ENCODE measurements at regions not wholly inside any gene's neighbourhood (a gene's known extent, or its start where the extent isn't known, plus 50 kb on each side); places are given as distances from the start of the nearest gene placed in this dataset.

GRCh38 chr3:107275511-107275910 lies 101.7 kb upstream of the CCDC54 start:
- no peak for DNase-seq (ENCODE audit: low read depth)
- no peak for TF ChIP-seq CTCF (IDR thresholded peaks at IDR 0.05; ENCODE audit: control insufficient read depth, extremely low read depth, insufficient read depth)
- no peak overlapping the region for H3K4me3 ChIP-seq (ENCODE audit: low read depth, low read length)

GRCh38 chr3:107283948-107284347 lies 93.3 kb upstream of the CCDC54 start:
- no peak for TF ChIP-seq CTCF (IDR thresholded peaks at IDR 0.05; ENCODE audit: control insufficient read depth, extremely low read depth, insufficient read depth)
- no peak for DNase-seq (ENCODE audit: low read depth)
- H3K4me3 ChIP-seq (ENCODE audit: low read depth, low read length) = no peak overlapping the region

DNA sequence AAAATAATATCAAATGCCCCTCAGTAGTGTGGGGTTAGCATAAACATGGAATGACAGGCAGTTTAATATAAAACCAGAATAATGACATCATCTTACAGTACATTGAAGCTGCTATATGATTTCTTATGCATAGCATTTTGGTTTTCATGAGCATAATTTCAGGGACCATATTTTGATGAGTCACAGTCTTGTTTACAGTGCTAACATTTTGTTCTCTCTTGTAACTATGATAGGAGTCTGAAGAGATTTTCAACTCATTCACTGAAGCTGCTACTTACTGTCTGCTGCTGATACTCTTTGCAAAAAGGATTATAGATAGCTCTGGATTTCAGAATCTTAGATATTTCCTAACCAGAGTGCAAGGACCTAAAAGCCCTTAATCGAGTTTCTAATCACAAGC lies 92.6 kb upstream of the CCDC54 start:
- no peak for TF ChIP-seq CTCF (IDR thresholded peaks at IDR 0.05; ENCODE audit: control insufficient read depth, extremely low read depth, insufficient read depth)
- DNase-seq (ENCODE audit: low read depth) = no peak
- H3K4me3 ChIP-seq (ENCODE audit: low read depth, low read length) = no peak overlapping the region

- no peak overlapping the region for H3K4me3 ChIP-seq (ENCODE audit: low read depth, low read length)
- no peak for TF ChIP-seq CTCF (IDR thresholded peaks at IDR 0.05; ENCODE audit: control insufficient read depth, extremely low read depth, insufficient read depth)
- DNase-seq (ENCODE audit: low read depth) = no peak
Observed at GRCh38 chr3:107285197-107285596, 92.0 kb upstream of the CCDC54 start.

- peak; percentile 98 for DNase-seq (ENCODE audit: low read depth)
- H3K4me3 ChIP-seq (ENCODE audit: low read depth, low read length) = no peak overlapping the region
- no peak for TF ChIP-seq CTCF (IDR thresholded peaks at IDR 0.05; ENCODE audit: control insufficient read depth, extremely low read depth, insufficient read depth)
Observed at GRCh38 chr3:107289354-107289753, 87.9 kb upstream of the CCDC54 start.

- no peak for TF ChIP-seq CTCF (IDR thresholded peaks at IDR 0.05; ENCODE audit: control insufficient read depth, extremely low read depth, insufficient read depth)
- DNase-seq (ENCODE audit: low read depth) = no peak
- no peak overlapping the region for H3K4me3 ChIP-seq (ENCODE audit: low read depth, low read length)
Observed at GRCh38 chr3:107294117-107294516, 83.1 kb upstream of the CCDC54 start.

- no peak for DNase-seq (ENCODE audit: low read depth)
- H3K4me3 ChIP-seq (ENCODE audit: low read depth, low read length) = no peak overlapping the region
- no peak for TF ChIP-seq CTCF (IDR thresholded peaks at IDR 0.05; ENCODE audit: control insufficient read depth, extremely low read depth, insufficient read depth)
Observed at GRCh38 chr3:107297597-107297996, 79.6 kb upstream of the CCDC54 start.

Data from LNCaP clone FGC (cell line).